Fibroblast of peridontal ligament (primary cell): ENCODE measurements at regions not wholly inside any gene's neighbourhood (a gene's known extent, or its start where the extent isn't known, plus 50 kb on each side); places are given as distances from the start of the nearest gene placed in this dataset.
"Not testable (repeated sequence)": the region's sequence is repeated elsewhere in the genome, so short reads cannot be mapped to it uniquely, and the experiment has no call there.

Source experiments
- DNase-seq: peaks from one replicate; pipeline ENCODE4 v3.0.0-alpha.2; 2010; ENCODE audit errors: extremely low read depth

- no peak for DNase-seq
Measured at GRCh38 chr7:13198036-13198435, 510.6 kb downstream of the ARL4A start.

- DNase-seq: no peak
Measured at GRCh38 chr7:13198727-13199126, 511.3 kb downstream of the ARL4A start.

DNA sequence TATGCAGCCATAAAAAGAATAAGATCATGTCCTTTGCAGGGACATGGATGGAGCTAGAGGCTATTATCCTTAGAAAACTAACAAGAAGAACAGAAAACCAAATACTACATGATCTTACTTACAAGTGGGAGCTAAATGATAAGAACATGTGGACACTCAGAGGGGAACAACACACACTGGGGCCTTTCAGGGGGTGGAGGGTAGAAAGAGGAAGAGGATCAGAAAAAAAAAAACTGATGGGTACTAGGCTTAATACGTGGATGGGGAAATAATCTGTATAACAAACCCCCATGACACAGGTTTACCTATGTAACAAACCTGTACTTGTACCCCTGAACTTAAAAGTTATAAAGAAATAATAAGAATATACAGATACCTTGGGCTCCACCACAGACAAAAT lies 514.2 kb downstream of the ARL4A start:
- DNase-seq: no peak

GRCh38 chr7:13217768-13218167 lies 530.3 kb downstream of the ARL4A start:
- no peak for DNase-seq

DNA sequence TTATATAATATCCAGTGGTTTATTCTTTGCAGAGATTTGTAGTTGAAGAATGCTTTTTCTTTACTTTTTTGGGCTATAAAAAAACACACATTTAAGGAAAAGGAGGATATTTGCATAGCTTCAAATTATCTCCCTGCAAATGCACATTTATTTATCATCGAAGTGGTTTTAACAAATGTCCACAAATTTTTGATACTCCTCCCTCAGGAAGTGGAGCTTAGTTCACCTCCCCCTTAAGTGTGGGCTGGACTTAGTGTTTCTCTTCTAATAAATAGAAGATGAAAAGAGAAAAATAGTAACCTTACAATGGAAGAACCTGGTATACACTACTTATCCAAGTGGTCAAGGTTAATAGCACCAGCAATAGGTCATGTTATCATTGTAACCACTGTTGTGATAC lies 537.6 kb downstream of the ARL4A start:
- DNase-seq: no peak

GRCh38 chr7:13226385-13226784 lies 539.0 kb downstream of the ARL4A start:
- DNase-seq: no peak

- no peak for DNase-seq
Measured at GRCh38 chr7:13231216-13231615, 543.8 kb downstream of the ARL4A start.

DNA sequence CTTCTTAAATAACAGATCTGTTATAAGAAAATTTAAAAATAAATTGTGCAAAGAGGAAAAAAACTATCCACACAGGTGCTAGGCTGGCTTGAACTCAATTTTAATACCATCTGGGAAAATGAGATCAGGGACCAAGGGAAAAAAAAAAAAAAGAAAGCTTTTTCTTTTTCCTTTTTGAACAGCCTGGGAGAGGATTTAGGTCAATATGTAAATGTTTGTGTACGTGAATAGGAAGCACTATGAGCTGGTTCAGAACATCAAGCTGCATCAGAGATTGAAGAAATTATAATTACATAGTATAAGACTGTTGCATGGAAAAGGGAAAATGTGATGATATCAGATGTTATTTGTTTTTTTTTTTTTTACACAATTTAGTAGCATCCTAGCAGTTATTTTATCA lies 548.0 kb downstream of the ARL4A start:
- no peak for DNase-seq

GRCh38 chr7:13236026-13236425 lies 548.6 kb downstream of the ARL4A start:
- no peak for DNase-seq

- DNase-seq: peak; percentile 63
Measured at GRCh38 chr7:13240349-13240748, 552.9 kb downstream of the ARL4A start.

DNA sequence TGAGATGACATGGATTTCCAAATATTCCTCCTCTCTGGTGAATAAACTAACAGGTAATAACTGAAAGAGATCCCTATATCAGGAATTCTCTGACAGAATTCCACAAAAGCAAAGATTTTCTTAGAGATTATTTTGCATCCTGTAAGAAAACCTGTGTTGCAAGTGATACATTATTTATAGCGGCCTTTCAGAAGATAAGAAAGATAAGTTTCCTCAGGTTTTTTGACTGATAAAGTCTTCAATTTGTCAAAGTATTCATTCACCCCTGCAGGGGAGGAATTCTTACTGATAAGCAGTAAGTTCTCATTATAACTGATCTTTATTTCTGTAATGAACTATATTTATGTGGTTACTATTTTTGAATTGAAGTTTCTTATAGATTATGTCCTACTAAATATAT lies 554.0 kb downstream of the ARL4A start:
- no peak for DNase-seq

DNA sequence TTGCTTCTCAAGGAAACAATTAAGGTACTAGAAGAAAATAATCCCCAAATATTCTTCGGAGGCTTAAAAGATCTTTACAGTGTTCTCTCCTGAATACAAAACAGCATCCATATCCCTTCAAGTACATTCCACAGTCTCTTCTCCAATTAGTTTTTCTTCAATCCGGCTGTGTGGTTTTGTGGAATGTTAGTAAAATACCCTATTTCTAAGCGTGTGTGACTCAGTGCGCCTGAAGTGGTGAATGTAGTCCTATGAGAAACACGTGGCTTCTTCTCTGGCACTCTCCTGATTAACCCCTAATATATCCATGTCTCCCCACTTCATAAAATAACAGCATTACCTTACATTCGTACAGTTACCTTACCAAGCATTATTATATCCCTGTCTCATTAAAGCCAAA lies 570.2 kb downstream of the ARL4A start:
- peak; percentile 54 for DNase-seq

GRCh38 chr7:13258386-13258785 lies 571.0 kb downstream of the ARL4A start:
- DNase-seq: no peak

DNA sequence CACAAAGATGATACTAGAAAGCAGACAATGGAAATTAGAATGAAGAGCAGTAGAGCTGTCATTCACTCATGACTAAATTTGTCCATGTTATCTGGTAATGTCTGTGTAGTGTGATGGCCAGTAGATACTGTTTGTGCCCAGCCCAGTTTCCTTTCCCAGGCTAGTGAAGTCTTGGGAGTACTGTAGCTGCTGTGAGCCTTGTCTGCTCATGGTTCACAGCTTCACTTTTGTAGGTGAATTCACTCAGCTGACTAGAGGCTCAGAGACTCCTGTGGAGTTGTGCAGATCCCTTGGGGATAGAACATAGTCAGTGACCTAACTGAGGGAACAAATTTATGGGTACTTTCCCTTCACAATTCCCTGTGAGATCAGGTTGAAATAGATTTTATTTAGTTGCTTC lies 572.5 kb downstream of the ARL4A start:
- no peak for DNase-seq

DNA sequence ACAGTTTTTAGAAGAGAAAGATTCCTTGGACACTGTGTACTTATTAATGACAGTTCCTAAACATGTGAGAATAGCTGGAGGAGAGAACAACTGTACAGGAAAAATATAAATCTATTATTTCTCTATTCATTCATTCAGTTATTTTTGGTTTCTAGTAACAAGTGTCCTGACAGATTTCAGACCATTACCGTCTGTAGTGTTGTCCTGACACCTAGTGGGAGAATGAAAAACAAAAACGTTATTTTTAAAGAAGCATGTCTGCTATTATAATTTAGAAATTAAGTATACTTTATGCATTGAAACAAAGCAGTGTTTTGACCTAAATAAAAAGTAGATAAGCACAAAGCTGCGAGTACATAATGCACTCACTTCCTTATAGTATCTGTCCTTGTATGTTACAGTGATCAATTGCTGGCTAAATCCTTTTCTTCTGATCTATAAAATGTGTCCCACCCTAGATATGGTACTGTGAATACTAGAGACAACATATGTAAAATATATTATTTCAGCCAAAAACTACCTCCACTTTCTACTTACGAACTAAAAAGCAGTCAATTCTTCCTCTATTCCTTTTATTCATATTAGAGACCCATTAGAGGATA lies 575.6 kb downstream of the ARL4A start:
- peak; percentile 73 for DNase-seq

GRCh38 chr7:13265271-13265670 lies 577.8 kb downstream of the ARL4A start:
- DNase-seq: no peak

DNA sequence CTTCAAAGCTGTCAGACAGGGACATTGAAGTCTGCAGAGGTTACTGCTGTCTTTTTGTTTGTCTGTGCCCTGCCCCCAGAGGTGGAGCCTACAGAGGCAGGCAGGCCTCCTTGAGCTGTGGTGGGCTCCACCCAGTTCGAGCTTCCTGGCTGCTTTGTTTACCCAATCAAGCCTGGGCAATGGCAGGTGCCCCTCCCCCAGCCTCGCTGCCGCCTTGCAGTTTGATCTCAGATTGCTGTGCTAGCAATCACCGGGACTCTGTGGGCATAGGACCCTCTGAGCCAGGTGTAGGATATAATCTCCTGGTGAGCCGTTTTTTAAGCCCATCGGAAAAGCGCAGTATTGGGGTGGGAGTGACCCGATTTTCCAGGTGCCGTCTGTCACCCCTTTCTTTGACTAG lies 586.8 kb downstream of the ARL4A start:
- DNase-seq: not testable (repeated sequence)

DNA sequence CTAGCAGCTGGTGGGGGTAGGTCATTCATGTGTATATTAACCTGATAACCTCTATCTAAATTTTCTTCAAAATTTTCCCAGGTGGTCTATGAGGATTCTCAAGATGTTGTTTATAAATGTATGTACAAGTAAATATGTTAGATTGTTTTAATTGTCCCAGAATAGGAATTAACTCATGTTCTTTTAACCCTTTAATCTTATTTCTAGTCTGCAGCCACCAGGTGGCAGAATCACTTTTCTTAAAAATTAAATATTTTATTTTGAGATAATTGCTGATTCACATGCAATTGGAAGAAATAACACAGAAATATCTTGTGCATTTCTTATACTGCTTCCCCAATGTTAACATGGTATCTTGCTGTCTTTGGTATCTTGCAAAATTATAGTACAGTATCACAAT lies 589.5 kb downstream of the ARL4A start:
- peak; percentile 23 for DNase-seq

DNA sequence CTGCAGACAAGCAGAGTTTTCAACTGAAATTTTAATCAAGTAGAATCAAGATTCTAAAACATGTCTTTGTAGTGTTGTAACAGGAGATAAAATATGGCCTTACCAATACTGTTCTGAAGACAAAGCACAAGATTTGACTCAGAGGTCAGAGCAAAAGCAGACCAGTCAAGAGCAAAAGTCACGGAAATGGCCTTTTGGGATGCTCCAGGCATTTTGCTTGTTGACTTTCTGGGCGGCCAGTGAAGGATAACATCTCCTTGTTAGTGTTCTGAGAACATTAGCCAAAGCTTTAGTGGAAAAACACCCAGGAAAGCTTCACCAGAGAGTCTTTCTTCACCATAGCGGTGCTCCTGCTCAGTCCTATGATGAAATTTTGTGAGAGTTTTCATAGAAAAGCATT lies 590.6 kb downstream of the ARL4A start:
- no peak for DNase-seq

GRCh38 chr7:13279854-13280435 lies 592.5 kb downstream of the ARL4A start:
- DNase-seq: peak; percentile 69

DNA sequence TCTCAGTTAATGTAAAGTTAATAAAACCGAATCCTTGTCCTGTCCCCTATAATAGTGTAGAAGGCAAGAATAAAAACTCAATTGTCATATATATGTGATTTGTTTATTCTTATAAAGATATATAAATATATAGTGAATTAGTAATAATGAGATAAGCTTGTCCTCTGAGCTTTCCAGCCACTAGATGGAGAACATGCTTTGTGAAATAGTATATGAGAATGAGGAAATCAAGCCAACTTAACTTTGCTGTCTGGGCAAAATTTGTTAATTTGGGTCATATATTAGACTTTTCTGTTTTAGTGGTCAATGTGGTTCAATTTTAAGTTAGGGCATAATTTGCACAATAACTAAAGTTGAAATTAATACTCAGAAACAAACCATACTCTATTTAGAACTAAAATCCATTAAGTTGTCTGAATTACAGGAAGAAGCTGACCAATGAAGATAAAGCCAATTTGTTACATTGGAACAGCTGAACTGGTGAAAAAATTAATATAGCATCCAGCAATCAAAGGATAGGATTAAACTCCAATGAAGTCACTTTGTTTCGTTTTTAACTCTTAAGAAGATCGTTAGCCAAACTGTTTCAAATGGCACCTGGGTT lies 595.0 kb downstream of the ARL4A start:
- DNase-seq: peak; percentile 74

DNA sequence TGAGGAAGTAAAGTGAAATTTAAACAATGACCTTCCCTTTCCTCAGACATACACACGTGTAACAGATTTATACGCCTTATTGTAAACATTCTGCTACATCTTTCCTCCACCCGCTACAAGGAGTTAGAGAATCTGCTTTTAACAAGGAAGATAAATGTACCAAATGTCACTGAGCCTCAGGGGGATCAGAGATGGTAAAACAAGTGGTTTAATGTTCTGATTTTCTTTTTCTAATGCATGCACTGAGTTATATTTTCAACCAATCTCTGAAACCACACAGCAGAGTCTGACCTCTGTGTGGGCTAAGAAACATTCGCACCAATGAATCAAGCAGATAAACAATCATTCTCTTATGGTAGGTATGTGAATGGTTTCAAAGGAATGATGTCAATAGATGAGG lies 599.5 kb downstream of the ARL4A start:
- DNase-seq: no peak

DNA sequence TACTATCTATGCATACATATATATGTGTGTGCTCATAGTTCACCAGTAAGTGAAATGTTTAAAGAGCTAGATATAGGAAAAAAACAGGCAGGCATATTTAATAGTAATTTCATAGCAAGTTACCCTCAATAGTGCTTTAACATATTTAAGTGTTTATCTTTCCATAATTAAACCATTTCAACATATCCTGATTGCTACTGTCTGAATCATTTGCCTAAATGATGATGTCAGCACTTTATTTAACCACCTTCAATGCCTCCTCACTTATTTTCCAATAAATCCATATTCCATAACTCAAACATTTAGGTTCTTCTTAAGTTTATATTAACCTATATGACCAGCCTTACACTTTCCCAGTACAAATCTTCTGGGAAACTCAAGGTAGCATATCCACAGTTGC lies 601.1 kb downstream of the ARL4A start:
- DNase-seq: peak; percentile 25

GRCh38 chr7:13290975-13291374 lies 603.5 kb downstream of the ARL4A start:
- no peak for DNase-seq
